ENCODE measurements at regions not wholly inside any gene's neighbourhood (a gene's known extent, or its start where the extent isn't known, plus 50 kb on each side); places are given as distances from the start of the nearest gene placed in this dataset.

GRCh38 chr15:62357431-62357830, 192.3 kb upstream of the C2CD4B start:
- no peak overlapping the region for H2AFZ ChIP-seq (ENCODE audit: low read depth, low read length)
- no peak overlapping the region for H3K9ac ChIP-seq (ENCODE audit: low read length)
- H3K4me3 ChIP-seq (ENCODE audit: low read length), result no peak overlapping the region
- TF ChIP-seq TAF1 (IDR thresholded peaks at IDR 0.05; ENCODE audit: low read depth) (no peak), CTCF (IDR thresholded peaks at IDR 0.05; ENCODE audit: poor library complexity, severe bottlenecking) (no peak), RAD21 (conservative IDR thresholded peaks at IDR 0.05) (no peak), REST (IDR thresholded peaks at IDR 0.05; ENCODE audit: borderline replicate concordance) (no peak), POLR2AphosphoS5 (IDR thresholded peaks at IDR 0.05) (no peak), EZH2 (IDR thresholded peaks at IDR 0.05; ENCODE audit: borderline replicate concordance, insufficient read depth, low read length, poor library complexity, severe bottlenecking) (no peak), SMC3 (conservative IDR thresholded peaks at IDR 0.05; ENCODE audit: poor library complexity) (no peak), MXI1 (conservative IDR thresholded peaks at IDR 0.05; ENCODE audit: poor library complexity, severe bottlenecking) (no peak), EP300 (conservative IDR thresholded peaks at IDR 0.05; ENCODE audit: poor library complexity, severe bottlenecking) (no peak)
- H3K27me3 ChIP-seq (ENCODE audit: insufficient read depth, low read depth, low read length), result no peaks in the 10 kb centered on the region
- no peaks in the 10 kb centered on the region for H3K9me3 ChIP-seq (ENCODE audit: low read length)
- H3K9me2 ChIP-seq (ENCODE audit: insufficient read depth, low read length), result no peaks in the 10 kb centered on the region
- H3K4me2 ChIP-seq (ENCODE audit: low read length), result no peak overlapping the region
- H3K36me3 ChIP-seq (ENCODE audit: insufficient read depth, low read length), result no peaks in the 10 kb centered on the region
- no peak overlapping the region for H3K27ac ChIP-seq (ENCODE audit: low read length)
- H3K79me2 ChIP-seq (replicated peaks; ENCODE audit: insufficient read depth, low read length), result no peaks in the 10 kb centered on the region
- H4K20me1 ChIP-seq (ENCODE audit: insufficient read depth), result no peaks in the 10 kb centered on the region
- no peaks in the 10 kb centered on the region for H3F3A ChIP-seq (ENCODE audit: insufficient read depth, low read length, poor library complexity, severe bottlenecking)

GRCh38 chr15:62359416-62359815, 194.3 kb upstream of the C2CD4B start:
- no peaks in the 10 kb centered on the region for H3K9me3 ChIP-seq (ENCODE audit: low read length)
- TF ChIP-seq POLR2AphosphoS5 (IDR thresholded peaks at IDR 0.05), result no peak
- TF ChIP-seq CTCF (IDR thresholded peaks at IDR 0.05; ENCODE audit: poor library complexity, severe bottlenecking), result no peak
- TF ChIP-seq RAD21 (conservative IDR thresholded peaks at IDR 0.05), result no peak
- TF ChIP-seq MXI1 (conservative IDR thresholded peaks at IDR 0.05; ENCODE audit: poor library complexity, severe bottlenecking), result no peak
- TF ChIP-seq SMC3 (conservative IDR thresholded peaks at IDR 0.05; ENCODE audit: poor library complexity), result no peak
- TF ChIP-seq EP300 (conservative IDR thresholded peaks at IDR 0.05; ENCODE audit: poor library complexity, severe bottlenecking), result no peak
- TF ChIP-seq TAF1 (IDR thresholded peaks at IDR 0.05; ENCODE audit: low read depth), result no peak
- no peak overlapping the region for H3K4me3 ChIP-seq (ENCODE audit: low read length)
- no peaks in the 10 kb centered on the region for H3F3A ChIP-seq (ENCODE audit: insufficient read depth, low read length, poor library complexity, severe bottlenecking)
- H3K27me3 ChIP-seq (ENCODE audit: insufficient read depth, low read depth, low read length), result no peaks in the 10 kb centered on the region
- H3K27ac ChIP-seq (ENCODE audit: low read length), result no peak overlapping the region
- H3K36me3 ChIP-seq (ENCODE audit: insufficient read depth, low read length), result no peaks in the 10 kb centered on the region
- no peak overlapping the region for H2AFZ ChIP-seq (ENCODE audit: low read depth, low read length)
- no peaks in the 10 kb centered on the region for H4K20me1 ChIP-seq (ENCODE audit: insufficient read depth)
- H3K9me2 ChIP-seq (ENCODE audit: insufficient read depth, low read length), result no peaks in the 10 kb centered on the region
- H3K79me2 ChIP-seq (replicated peaks; ENCODE audit: insufficient read depth, low read length), result no peaks in the 10 kb centered on the region
- no peak overlapping the region for H3K4me2 ChIP-seq (ENCODE audit: low read length)
- H3K9ac ChIP-seq (ENCODE audit: low read length), result no peak overlapping the region
